SK-N-SH treated with all-trans-retinoic acid at 6 μM for 48 hours (cell line): ENCODE measurements at regions not wholly inside any gene's neighbourhood (a gene's known extent, or its start where the extent isn't known, plus 50 kb on each side); places are given as distances from the start of the nearest gene placed in this dataset.

Source experiments
- ATAC-seq: fragments of 200-7000 bp; cut with Tn5 transposase; 3 replicates; pipeline ENCODE4 v1.9.1; 2020; ENCODE audit warnings: mild to moderate bottlenecking, moderate library complexity
- ARNTL ChIP-seq: fragments of 450-650 bp; formaldehyde crosslinking; IDR thresholded peaks from 2 replicates; pipeline ENCODE4 v1.5.0; 2020; ENCODE audit warnings: low read depth, mild to moderate bottlenecking, moderate library complexity, borderline replicate concordance
- BACH2 ChIP-seq: fragments of 250-450 bp; sonication (Bioruptor Pico); IDR thresholded peaks from 2 replicates; pipeline ENCODE4 v1.9.0; 2021; ENCODE audit warnings: mild to moderate bottlenecking, borderline replicate concordance
- CREB5 ChIP-seq: fragments of 250-450 bp; sonication (Bioruptor Pico); IDR thresholded peaks from 2 replicates; pipeline ENCODE4 v1.5.1; 2020; ENCODE audit warnings: low read depth, mild to moderate bottlenecking, moderate library complexity
- CSDC2 ChIP-seq: fragments of 250-450 bp; sonication (Bioruptor Pico); IDR thresholded peaks from 2 replicates; pipeline ENCODE4 v1.5.0; 2020; ENCODE audit warnings: mild to moderate bottlenecking, moderate library complexity
- CSRNP3 ChIP-seq: fragments of 250-450 bp; sonication (Bioruptor Pico); IDR thresholded peaks from 2 replicates; pipeline ENCODE4 v1.5.1; 2021; ENCODE audit warnings: mild to moderate bottlenecking, moderate library complexity
- ESRRG ChIP-seq: fragments of 250-450 bp; sonication (Bioruptor Pico); IDR thresholded peaks from 2 replicates; pipeline ENCODE4 v1.6.1; 2021; ENCODE audit warnings: mild to moderate bottlenecking
- GLIS3 ChIP-seq: fragments of 250-450 bp; sonication (Bioruptor Pico); IDR thresholded peaks from 2 replicates; pipeline ENCODE4 v1.5.0; 2020; ENCODE audit warnings: mild to moderate bottlenecking, moderate library complexity
- ISL1 ChIP-seq: fragments of 250-450 bp; sonication (Bioruptor Pico); IDR thresholded peaks from 2 replicates; pipeline ENCODE4 v2.1.2; 2022; ENCODE audit warnings: mild to moderate bottlenecking, moderate library complexity
- PATZ1 ChIP-seq: fragments of 250-450 bp; sonication (Bioruptor Pico); IDR thresholded peaks from 2 replicates; pipeline ENCODE4 v1.8.0; 2020; ENCODE audit warnings: mild to moderate bottlenecking, moderate library complexity, borderline replicate concordance
- POU6F1 ChIP-seq: fragments of 250-450 bp; sonication (Bioruptor Pico); IDR thresholded peaks from 2 replicates; pipeline ENCODE4 v1.8.0; 2021; ENCODE audit warnings: low read depth, mild to moderate bottlenecking, moderate library complexity, borderline replicate concordance
- PPARA ChIP-seq: fragments of 250-450 bp; sonication (Bioruptor Pico); IDR thresholded peaks from 2 replicates; pipeline ENCODE4 v1.5.0; 2020; ENCODE audit warnings: mild to moderate bottlenecking, borderline replicate concordance
- RARB ChIP-seq: fragments of 250-450 bp; sonication (Bioruptor Pico); IDR thresholded peaks from 2 replicates; pipeline ENCODE4 v1.8.0; 2021; ENCODE audit warnings: mild to moderate bottlenecking, moderate library complexity
- SNAI2 ChIP-seq: fragments of 250-450 bp; sonication (Bioruptor Pico); IDR thresholded peaks from 2 replicates; pipeline ENCODE4 v1.5.0; 2020; ENCODE audit warnings: mild to moderate bottlenecking, moderate library complexity
- TOX ChIP-seq: fragments of 250-450 bp; sonication (Bioruptor Pico); IDR thresholded peaks from 2 replicates; pipeline ENCODE4 v1.8.0; 2021; ENCODE audit warnings: mild to moderate bottlenecking, moderate library complexity, borderline replicate concordance
- TSHZ2 ChIP-seq: fragments of 250-450 bp; sonication (Bioruptor Pico); IDR thresholded peaks from 2 replicates; pipeline ENCODE4 v1.5.0; 2020; ENCODE audit warnings: mild to moderate bottlenecking, moderate library complexity
- ZC3H10 ChIP-seq: fragments of 250-450 bp; sonication (Bioruptor Pico); IDR thresholded peaks from 2 replicates; pipeline ENCODE4 v1.5.1; 2021; ENCODE audit warnings: mild to moderate bottlenecking, moderate library complexity
- ZFP3 ChIP-seq: fragments of 250-450 bp; sonication (Bioruptor Pico); IDR thresholded peaks from 2 replicates; pipeline ENCODE4 v1.5.0; 2020; ENCODE audit warnings: mild to moderate bottlenecking, moderate library complexity
- ZFP30 ChIP-seq: fragments of 450-650 bp; formaldehyde crosslinking; IDR thresholded peaks from 2 replicates; pipeline ENCODE4 v1.5.0; 2022; ENCODE audit warnings: mild to moderate bottlenecking, moderate library complexity
- ZNF565 ChIP-seq: fragments of 450-650 bp; formaldehyde crosslinking; conservative IDR thresholded peaks from 2 replicates; pipeline ENCODE4 v1.5.0; 2020; ENCODE audit warnings: low read depth, mild to moderate bottlenecking, moderate library complexity
- ZNF70 ChIP-seq: fragments of 450-650 bp; formaldehyde crosslinking; IDR thresholded peaks from 2 replicates; pipeline ENCODE4 v1.5.0; 2020; ENCODE audit warnings: mild to moderate bottlenecking, moderate library complexity
- ZNF8 ChIP-seq: fragments of 450-650 bp; formaldehyde crosslinking; IDR thresholded peaks from 2 replicates; pipeline ENCODE4 v1.5.0; 2020; ENCODE audit warnings: mild to moderate bottlenecking, moderate library complexity

GRCh38 chr3:40837300-40837699 lies 312.5 kb downstream of the ZNF621 start:
- no peak for ATAC-seq
- TF ChIP-seq PATZ1 (CRISPR knock-in tag) = no peak
- no peak for TF ChIP-seq GLIS3 (CRISPR knock-in tag)
- TF ChIP-seq PPARA (CRISPR knock-in tag) = no peak
- no peak for TF ChIP-seq ISL1 (CRISPR knock-in tag)
- no peak for TF ChIP-seq ZNF565
- TF ChIP-seq BACH2 (CRISPR knock-in tag) = no peak
- TF ChIP-seq ZNF8 (CRISPR knock-in tag) = no peak
- TF ChIP-seq SNAI2 (CRISPR knock-in tag) = no peak
- TF ChIP-seq ZFP3 (CRISPR knock-in tag) = no peak
- no peak for TF ChIP-seq ZC3H10
- no peak for TF ChIP-seq ZNF70 (CRISPR knock-in tag)
- no peak for TF ChIP-seq CSDC2 (CRISPR knock-in tag)
- no peak for TF ChIP-seq POU6F1 (CRISPR knock-in tag)
- no peak for TF ChIP-seq ESRRG (CRISPR knock-in tag)

DNA sequence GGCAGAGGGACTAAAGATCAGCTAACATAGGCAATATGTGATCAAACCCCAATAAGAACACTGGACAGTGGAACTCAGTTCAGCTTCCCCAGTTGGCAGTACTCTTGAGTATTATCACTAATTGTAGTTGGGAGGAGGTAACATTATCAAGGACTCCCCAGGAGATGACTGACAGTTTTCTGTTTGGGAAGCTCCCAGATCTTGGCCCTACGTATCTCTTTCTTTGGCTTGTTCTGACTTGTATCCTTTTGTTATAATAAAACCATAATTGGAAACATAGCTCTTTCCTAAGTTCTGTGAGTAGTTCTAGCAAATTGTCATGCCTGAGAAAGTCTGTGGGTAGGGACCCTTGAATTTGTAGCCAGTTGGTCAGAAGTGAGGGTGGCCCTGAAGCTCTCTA lies 316.4 kb downstream of the ZNF621 start:
- no peak for ATAC-seq
- TF ChIP-seq CSDC2 (CRISPR knock-in tag) (no peak), CSRNP3 (CRISPR knock-in tag) (no peak), ZNF565 (no peak), POU6F1 (CRISPR knock-in tag) (no peak)

GRCh38 chr3:40841570-40842109 lies 316.9 kb downstream of the ZNF621 start:
- TF ChIP-seq PPARA (CRISPR knock-in tag) = no peak
- TF ChIP-seq ZNF8 (CRISPR knock-in tag) = no peak
- no peak for TF ChIP-seq TSHZ2 (CRISPR knock-in tag)
- TF ChIP-seq SNAI2 (CRISPR knock-in tag) = no peak
- TF ChIP-seq ZC3H10 = no peak
- no peak for TF ChIP-seq TOX
- TF ChIP-seq RARB (CRISPR knock-in tag) = no peak
- TF ChIP-seq BACH2 (CRISPR knock-in tag) = no peak
- no peak for TF ChIP-seq CREB5 (CRISPR knock-in tag)
- TF ChIP-seq ZFP3 (CRISPR knock-in tag) = no peak
- no peak for TF ChIP-seq ZNF70 (CRISPR knock-in tag)
- no peak for TF ChIP-seq ARNTL (CRISPR knock-in tag)
- no peak for TF ChIP-seq ZFP30 (CRISPR knock-in tag)
- TF ChIP-seq ZNF565 = no peak
- no peak for TF ChIP-seq GLIS3 (CRISPR knock-in tag)
- no peak for TF ChIP-seq POU6F1 (CRISPR knock-in tag)
- ATAC-seq = no peak
